GM18858 (cell line): ENCODE measurements at regions not wholly inside any gene's neighbourhood (a gene's known extent, or its start where the extent isn't known, plus 50 kb on each side); places are given as distances from the start of the nearest gene placed in this dataset.

Experiments
- ATAC-seq: cut with Tn5 transposase; IDR thresholded peaks from one replicate; pipeline ENCODE4 v1.9.1; 2021; ENCODE audit not compliant: unreplicated experiment

DNA sequence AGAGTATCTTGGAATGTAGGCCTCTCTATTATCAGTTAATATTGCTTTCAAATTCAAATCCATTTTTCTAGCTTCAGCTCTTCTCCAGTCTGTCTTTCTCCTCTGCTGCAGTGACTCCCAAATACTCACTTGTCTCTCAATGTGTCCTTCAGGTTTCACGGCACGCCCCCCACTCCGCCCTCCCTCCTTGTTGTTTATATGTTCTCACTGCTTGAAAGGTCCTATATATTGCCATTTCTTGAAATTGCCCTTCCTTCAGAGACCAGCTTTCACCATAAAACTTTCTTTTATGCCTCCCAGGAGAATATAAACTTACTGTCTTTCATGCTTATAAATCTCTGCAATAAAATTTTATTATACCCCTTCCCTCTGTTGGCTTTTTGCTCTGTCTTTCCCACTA is 668.2 kb downstream of the CCSER2 start:
- no peak for ATAC-seq

GRCh38 chr10:84997870-84998269 is 669.5 kb downstream of the CCSER2 start:
- ATAC-seq: no peak

- ATAC-seq: no peak
Measured at GRCh38 chr10:84999929-85000328, 671.5 kb downstream of the CCSER2 start.

GRCh38 chr10:85003083-85003482 is 674.7 kb downstream of the CCSER2 start:
- ATAC-seq: no peak

DNA sequence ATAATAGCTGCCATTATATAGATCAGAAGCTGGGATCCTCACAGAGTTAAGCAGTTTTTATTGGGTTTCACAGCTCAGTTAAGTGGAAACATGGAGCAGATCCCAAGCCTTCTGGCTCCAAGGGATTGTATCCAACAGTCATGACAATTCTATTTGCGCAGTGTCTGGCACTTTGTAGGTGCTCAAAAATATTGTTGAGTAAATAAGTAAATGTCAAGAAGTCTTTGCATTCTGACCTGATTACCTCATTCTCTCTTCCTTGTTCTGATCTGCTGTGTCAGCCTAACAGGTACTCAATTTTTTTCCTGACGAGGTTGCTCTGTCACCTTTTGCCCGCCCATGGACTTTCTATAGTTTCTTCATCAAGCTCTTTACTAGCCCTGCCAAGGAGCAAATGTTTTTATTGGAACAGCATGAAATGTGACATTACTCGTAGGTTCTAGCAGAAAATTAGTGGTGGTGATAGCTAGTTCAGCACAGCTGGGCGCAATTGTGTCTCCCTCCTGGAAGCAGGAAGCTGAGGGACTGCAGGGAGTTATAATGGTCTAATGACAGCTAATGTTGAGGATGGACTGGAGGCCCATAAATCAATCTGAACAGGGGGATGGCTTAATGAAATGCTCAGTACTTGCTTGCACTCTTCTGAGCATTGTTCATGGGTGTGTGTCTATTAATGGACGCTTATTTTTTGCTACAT is 680.2 kb downstream of the CCSER2 start:
- ATAC-seq: no peak

- ATAC-seq: no peak
Measured at GRCh38 chr10:85012305-85012704, 683.9 kb downstream of the CCSER2 start.

DNA sequence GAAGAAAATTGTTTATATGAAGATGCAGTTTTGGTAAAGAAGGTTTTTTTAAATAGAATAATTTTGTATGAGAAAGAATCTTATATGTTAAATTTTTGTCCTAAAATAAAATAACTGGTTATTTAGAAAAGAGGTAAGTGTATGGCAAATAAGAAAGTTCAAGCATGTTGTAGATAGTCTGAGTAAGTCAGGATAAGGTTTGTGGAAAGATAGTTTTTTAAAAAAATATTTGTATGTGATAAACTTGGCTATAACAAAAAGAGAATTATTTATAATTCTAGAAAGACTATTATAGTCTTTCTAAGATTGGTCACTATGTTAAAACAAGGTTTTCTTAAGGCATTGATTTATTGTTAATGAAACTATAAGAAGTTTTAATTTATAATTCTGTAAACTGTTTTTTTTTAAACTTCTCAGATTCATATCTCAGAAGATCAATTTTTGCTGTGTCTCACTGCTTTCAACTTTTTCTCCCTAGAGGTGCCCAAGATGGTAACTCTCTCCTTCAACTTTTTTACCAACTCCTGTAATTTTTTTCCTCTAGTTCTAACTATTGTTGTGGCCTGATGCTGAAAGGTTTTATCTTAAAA is 698.6 kb downstream of the CCSER2 start:
- no peak for ATAC-seq

- no peak for ATAC-seq
Measured at GRCh38 chr10:85032981-85033380, 704.6 kb downstream of the CCSER2 start.

GRCh38 chr10:85036661-85037060 is 708.3 kb downstream of the CCSER2 start:
- no peak for ATAC-seq

GRCh38 chr10:85039311-85039710 is 710.9 kb downstream of the CCSER2 start:
- ATAC-seq: no peak

DNA sequence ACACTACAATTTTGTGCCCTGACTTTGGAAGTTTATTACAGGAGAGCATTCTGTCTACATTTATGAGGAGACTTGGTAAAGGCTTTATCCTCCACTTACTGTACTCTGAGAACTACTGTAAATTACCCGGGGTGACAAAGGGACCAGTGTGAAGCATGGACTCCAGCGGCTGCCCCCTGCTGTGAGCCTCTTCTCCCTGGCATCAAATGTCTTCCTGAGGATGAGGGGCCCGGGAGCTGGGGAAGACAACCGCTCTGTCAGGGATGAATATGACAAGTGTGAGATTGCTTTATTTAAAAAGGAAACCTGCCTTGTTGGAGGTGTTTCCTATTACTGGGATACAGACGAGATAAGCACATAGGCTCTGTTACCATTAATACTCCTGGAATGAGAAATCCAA is 714.8 kb downstream of the CCSER2 start:
- no peak for ATAC-seq

DNA sequence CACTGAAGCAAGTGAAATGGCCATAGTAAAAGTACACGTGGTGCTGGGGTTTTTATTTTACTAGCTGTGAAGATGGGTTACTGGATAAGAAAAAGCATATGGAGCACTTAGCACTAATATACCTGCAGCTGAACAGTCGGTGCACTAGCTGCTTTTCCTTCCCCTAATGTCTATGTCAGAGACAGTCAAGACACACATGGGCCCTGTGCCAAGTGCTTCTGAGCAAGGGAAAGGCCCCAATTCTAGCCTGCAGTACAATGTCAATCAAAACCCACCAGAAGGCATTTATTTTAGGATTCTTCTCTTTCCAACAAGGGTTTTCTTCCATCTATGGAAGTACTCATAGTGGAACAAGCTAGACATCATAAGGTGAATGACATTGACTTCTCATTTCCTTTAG is 716.7 kb downstream of the CCSER2 start:
- no peak for ATAC-seq

DNA sequence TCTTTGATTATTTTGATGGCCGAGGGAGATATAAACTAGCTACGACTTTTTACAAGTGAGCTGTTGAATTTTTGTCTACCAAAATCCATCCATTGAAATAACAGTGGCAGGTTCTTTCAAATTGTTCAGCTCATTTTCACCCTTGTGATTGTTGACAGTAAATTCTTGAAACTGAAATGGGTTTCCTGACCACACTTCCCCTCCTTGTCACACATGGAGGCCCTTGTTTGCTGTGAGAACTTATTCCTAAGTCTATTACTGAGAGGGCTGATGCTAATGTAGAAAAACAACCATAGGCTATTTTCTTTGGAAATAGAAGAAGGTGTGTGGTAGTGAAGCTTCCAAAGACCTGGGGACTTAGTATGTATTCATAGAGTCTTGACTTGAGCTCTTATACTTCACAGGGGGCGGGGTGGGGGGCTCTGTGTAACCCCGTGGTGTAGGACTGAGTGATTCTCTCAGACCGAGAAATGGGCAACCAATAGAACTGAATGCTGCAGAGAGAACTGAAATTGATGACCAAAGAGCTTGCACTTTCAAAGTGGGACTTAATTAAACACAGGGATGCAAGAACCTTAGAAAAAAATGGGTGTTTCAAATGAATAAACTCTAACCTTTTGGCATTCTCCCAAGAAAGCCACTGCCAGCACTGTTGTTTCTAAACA is 718.9 kb downstream of the CCSER2 start:
- ATAC-seq: peak; percentile 56

DNA sequence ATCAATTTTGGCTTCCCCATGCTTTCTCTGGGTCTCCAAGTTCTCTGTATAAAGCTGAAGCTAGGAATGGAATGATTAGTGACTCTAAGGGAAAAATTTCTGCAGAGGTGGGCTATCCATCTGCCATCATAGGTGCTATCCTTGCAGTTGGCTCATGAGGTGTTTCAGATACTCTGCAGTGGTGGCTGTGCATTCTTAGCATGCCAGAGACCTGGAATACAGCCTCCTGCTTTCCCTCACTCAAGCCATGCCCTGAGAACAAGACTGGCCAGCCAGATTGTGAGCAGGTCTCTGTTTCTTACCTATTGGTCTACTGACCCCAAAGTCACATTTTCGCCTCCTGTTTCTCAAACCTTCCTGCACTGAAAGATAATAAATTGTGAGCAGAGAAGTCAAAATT is 719.6 kb downstream of the CCSER2 start:
- no peak for ATAC-seq

DNA sequence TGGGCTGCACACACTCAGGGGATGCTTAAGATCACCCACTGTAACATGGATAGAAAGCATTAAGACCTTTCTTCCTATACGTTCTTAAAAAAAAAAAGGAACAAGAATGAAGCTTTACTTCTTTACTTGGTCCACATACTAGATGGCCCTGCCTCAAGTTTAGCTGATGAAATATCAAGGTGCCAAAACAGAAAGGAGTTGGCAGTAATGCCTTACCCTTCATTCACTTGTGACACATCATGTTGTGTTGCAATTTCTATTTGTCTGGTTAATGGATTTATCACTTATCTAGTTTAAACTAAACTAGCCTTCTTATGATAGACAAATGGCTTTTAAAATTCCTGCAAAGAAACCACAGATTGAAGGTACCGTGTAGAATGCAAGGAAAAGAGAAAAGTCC is 720.3 kb downstream of the CCSER2 start:
- no peak for ATAC-seq

- no peak for ATAC-seq
Measured at GRCh38 chr10:85060944-85061343, 732.6 kb downstream of the CCSER2 start.

- no peak for ATAC-seq
Measured at GRCh38 chr10:85061401-85061800, 733.0 kb downstream of the CCSER2 start.

DNA sequence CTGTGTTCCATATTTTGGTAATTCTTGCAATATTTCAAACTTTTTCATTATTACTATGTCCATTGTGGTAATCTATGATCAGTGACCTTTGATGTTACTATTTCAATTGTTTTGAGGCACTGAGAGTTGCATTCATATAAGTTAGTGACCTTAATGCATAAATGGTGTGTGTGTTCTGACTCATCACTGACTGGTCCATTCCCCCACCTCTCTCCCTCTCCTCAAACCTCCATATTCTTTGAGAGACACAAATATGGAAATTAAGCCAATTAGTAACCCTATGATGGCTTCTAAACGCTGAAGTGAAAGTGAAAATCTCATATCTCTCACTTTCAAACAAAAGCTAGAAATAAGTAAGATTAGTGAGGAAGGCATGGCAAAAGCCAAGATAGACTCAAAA is 739.6 kb downstream of the CCSER2 start:
- ATAC-seq: peak; percentile 74

GRCh38 chr10:85080934-85081333 is 752.5 kb downstream of the CCSER2 start:
- no peak for ATAC-seq

- ATAC-seq: no peak
Measured at GRCh38 chr10:85098835-85099521, 770.6 kb downstream of the CCSER2 start.

GRCh38 chr10:85100495-85100894 is 772.1 kb downstream of the CCSER2 start:
- ATAC-seq: no peak
